ENCODE measurements at regions not wholly inside any gene's neighbourhood (a gene's known extent, or its start where the extent isn't known, plus 50 kb on each side); places are given as distances from the start of the nearest gene placed in this dataset.
"Not testable (repeated sequence)": the region's sequence is repeated elsewhere in the genome, so short reads cannot be mapped to it uniquely, and the experiment has no call there.

DNA sequence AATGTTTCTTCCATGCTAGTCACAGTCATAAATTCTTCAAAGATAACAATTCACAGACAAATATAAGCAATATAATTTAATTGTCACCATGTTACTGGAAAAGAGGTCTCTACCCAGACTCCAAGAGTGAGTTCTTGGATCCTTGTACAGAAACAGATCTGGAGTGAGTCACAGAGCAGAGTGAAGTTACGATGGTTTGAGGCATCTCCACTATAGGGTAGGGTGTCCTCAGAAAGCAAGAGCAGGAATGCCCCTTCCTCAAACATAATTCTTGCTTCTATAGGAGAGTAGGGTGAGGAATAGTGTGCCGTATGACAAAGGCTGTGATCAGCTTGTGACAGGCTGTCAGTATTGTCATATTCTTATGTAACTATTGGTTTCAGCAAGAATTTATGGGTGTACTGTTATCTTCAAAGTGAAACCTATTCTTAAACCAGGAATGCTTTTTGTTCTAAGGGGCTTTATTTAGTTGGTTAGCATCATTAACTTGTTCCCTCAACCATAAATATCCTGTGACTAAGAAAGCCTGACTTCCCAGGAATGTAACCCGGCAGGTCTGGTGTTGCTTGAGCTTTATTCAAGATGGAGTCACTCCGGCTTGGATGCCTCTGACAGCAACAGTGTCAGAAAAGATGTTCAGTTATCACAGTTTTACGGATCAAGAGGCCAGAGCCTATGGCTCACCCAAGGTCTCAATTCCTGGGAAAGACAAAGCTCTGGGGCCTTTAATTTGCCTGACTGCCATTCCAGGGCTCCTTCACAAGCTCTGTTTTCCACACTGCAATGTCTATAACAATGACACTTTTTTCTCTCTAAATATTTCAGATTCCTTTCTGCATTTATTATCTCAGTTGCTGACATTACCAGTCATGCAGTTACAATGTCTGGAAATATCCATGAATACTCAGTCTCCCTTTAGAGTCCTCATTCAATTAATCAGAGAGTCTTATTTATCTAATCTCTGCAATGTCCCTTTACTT is 298.6 kb downstream of the C6orf118 start:
- DNase-seq (ENCODE audit: low read depth): no peak

DNA sequence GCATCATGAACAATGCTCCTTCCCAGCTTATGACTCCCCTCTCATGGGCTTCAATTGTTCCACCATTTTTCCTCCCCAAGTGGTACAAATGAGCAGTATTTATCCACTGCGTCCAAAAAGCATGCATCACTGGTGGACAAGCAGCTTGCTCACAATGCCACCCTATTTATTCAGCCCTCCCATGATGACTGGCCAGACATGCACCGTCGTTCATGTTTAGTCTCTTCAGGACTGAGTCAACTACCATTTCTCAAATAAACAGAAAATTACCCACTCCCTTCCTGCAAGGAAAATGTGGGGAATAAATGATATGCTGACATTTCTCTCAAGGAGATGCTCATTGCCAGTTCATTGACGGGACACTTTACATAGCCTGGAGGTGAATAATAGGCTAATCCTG is 300.4 kb downstream of the C6orf118 start:
- no peak for DNase-seq (ENCODE audit: low read depth)

GRCh38 chr6:165002866-165003265 is 306.5 kb downstream of the C6orf118 start:
- DNase-seq (ENCODE audit: low read depth): no peak

- no peak for DNase-seq (ENCODE audit: low read depth)
These were observed 307.0 kb downstream of the C6orf118 start for GRCh38 chr6:165002358-165002757.

GRCh38 chr6:165001502-165002157 is 307.8 kb downstream of the C6orf118 start:
- no peak for DNase-seq (ENCODE audit: low read depth)

DNA sequence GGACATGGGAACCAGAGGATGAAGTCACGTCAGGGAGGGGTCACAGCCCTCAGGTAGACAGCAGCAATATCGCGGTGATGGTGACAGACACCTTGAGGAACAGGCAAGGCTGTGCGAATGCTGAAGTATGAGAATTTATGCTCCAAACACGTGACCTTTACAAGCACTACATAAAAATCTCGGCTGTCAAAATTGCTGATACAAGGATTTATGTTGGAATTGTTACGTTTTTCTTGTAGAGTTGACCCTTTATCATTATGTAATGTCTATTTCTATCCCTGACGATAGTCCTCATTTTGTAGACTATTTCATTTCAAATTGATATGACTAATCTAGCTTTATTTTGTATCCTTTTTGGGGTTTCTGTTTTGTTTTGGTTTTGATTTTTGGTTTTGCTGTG is 311.1 kb downstream of the C6orf118 start:
- no peak for DNase-seq (ENCODE audit: low read depth)

- DNase-seq (ENCODE audit: low read depth): no peak
These were observed 312.6 kb downstream of the C6orf118 start for GRCh38 chr6:164996838-164997237.

DNA sequence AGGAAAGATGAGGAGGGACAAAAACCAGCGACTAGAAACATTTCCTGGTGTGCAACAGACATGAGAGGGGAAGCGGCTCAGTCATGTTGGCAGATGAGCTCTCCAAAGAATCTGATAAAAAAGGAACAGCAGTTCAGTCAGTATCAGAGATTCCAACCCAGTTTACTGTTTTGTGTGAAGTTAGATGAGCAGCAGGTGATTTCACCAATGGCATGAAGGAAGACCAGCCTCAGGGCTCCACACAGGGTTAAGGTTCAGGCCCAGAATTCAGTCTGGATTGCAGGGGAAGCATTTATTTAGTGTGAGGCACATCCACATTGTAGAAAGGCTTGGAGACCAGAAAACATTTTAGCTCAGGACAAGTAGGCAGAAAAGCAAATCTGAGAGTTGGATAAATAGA is 317.8 kb downstream of the C6orf118 start:
- no peak for DNase-seq (ENCODE audit: low read depth)

DNA sequence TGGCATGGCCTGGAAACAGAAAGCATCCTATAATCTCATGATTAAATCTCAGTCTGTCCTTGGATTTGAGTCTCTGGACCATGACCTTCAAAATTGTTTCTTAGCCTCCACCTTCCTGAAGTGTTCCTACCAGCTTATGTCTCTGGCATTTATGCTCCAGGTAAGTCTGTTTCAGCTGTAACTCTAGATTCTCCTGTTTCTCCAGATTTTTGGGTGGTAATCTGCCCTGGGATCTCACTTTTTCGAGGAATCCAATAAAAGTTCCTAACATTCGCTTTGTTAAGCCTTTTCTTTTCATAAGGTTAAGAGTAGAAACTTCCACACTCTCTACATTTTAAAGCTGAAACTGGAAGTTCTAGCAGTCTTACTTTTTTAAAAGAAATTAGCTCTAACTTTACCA is 318.5 kb downstream of the C6orf118 start:
- DNase-seq (ENCODE audit: low read depth): no peak

DNA sequence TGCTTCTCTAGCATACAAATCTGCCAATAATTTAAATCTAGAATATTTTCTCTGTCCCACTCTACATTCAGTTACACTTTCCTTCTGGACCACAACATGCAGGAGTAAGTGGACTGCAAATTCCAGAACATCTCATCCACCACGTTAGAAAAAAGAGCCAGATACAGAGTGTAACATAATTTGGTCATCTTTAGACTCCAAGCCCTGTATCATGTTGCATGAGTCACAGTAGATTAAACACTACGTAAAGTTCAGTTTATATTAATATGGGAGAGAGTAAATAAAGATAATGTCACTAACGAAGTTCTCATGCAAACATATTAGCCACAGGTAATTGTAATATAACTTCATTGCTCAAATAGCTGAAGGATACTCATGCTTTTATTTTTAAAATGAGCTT is 327.0 kb downstream of the C6orf118 start:
- DNase-seq (ENCODE audit: low read depth): no peak

DNA sequence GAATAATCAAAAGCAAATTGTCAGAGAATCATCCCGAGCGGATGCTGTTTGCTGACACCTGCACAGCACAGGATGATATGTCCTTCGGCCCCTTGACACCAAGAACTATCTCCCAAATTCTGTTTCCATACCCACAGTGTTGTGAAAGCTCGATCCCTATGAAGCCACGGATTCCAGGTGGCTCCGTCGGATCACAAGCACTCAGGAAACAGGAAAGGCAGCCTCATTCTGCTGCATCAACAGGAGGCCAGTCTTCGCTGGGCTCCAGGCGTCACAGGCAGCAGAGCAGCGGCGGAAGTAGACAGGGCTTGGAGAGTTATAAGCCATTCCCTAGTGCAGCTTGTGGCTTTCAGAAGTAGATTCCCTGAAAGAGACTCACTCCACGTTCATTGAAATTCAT is 342.3 kb downstream of the C6orf118 start:
- DNase-seq (ENCODE audit: low read depth): no peak

DNA sequence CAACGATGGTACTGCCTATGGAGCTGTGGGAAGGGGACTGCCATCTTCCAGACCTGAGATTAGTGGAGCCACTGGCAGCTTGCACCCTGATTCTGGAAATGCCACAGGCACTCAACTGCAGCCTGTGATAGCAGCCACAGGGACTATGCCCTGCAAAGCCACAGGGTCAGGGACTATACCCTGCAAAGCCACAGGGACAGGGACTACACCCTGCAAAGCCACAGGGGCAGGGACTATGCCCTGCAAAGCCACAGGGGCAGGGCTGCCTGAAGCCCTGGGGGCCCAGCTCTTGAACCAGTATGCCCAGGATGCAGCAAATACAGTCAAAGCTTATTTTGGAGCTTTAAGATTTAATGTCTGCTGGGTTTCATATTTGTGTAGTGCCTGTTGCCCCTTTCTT is 346.6 kb downstream of the C6orf118 start:
- no peak for DNase-seq (ENCODE audit: low read depth)

DNA sequence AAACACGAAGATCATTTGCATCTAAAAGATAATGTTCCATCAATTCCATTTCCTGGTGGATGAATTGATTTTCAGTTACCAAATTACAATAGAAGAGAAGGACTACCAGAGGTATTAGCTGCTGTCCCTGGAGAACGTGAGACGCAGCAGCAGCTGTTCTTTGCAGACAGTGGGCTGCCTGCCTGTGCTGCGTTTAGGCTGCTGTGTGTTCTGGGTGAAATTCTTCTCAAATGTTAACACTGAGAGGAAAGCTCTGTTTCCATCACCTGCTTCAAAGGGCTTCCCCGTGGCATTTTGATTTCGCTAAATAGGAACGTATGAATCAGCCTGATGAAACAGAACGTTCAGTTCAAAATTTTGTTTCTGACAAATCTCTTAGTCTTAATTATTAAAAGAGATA is 362.2 kb downstream of the C6orf118 start:
- DNase-seq (ENCODE audit: low read depth): no peak

DNA sequence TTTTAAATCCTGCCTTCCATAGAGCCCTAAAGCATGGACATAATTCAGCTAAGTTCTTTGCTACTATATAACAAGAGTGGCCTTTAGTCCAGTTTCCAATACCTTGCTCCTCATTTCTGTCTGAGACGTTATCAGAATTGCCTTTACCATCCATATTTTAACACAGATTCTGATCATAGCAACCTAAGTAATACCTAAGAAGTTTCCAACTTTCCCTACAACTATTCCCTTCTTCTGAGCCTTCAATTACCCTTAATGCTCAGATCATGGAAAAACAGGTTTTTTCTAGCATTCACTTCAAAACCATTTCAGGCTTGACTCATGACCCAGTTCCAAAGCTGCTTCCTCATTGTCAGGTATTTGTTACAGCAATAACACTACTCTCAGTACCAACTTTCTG is 367.1 kb downstream of the C6orf118 start:
- DNase-seq (ENCODE audit: low read depth): no peak

- not testable (repeated sequence) for DNase-seq (ENCODE audit: low read depth)
These were observed 376.1 kb downstream of the C6orf118 start for GRCh38 chr6:164933238-164933794.

DNA sequence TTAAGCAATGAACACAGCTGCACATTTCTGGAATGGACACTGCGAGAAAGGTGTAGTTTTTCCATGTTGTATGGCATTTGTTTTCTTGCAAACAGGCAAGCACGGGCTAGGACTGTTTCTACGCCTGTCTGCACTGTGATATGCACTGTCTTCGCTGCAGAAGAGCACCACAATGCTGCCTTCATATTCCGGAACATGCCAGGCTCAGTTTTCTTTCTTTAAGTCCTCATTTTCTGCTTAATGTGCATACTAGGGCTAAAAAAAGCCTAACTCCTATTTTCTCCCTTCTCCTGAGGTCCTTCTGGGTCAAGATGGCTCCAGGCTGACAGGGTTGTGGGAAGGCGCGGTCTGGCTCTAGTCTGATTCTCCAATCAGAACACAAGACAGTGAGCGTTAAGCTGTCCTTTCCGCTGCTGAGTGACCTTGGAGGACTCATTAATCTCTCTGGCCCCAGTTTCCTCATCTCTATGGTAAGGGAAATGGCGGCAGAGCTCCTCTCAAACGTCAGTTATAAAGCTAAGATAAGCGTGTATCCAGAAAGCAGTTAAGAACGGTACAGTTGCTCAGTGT is 379.9 kb downstream of the C6orf118 start:
- no peak for DNase-seq (ENCODE audit: low read depth)

GRCh38 chr6:164928728-164929407 is 380.5 kb downstream of the C6orf118 start:
- no peak for DNase-seq (ENCODE audit: low read depth)

DNA sequence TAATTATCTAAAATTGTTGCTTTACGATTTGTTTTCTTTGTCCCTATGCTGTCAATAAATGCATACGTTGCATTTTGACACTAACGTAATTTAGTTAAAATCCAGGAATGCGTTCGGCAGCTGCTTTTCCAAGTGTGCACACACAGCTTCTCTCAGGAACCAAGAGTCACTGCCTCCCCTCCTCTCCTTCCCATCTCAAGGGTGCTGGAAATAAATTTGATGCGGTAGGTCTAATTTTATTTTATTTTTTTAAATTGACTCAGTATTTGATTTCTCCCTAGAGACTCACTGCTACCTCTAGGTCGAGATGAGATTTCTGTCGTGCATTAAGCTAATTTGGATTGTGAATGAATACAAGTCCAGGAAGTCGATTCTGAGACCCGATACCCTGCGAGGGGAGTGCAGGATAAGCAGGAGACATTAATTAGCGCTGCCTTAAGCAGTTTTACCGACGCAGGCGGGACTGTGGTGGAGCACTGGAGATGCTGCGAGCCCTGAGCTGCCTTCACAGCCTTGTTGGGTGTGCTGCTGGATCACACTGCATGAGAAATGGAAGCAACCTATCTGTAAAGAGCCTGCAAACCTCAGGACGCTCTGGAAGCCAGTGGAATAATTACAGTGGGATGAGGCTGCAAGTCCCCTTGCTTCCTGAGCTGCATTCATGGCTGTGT is 381.2 kb downstream of the C6orf118 start:
- DNase-seq (ENCODE audit: low read depth): no peak

- no peak for DNase-seq (ENCODE audit: low read depth)
These were observed 381.9 kb downstream of the C6orf118 start for GRCh38 chr6:164927288-164928056.

DNA sequence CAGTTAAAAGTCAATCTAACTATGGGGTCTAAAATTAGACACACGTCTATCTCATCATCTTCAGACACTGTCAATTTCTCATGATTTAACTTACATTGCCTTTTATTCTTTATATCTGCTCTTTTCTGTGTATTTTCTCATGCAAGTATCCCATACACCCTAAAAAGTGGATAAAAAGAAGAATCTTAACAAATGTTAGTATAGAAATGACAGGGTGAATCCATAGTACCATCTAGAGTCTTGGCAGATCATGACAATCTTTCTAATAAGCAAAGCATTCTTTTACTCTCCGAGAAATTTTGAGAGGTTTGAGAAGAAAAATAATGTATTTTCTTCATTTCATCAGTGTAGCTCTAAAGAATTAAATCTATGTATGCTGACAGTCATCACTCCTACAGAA is 382.7 kb downstream of the C6orf118 start:
- no peak for DNase-seq (ENCODE audit: low read depth)

Data from forelimb muscle (tissue), 1 donor.